Activated naive CD8-positive, alpha-beta T cell treated with anti-CD3 and anti-CD28 coated beads, Interleukin-2, amount 10 ng/mL, durations not matched to agents 7 days and 5 days (primary cell): ENCODE measurements at regions not wholly inside any gene's neighbourhood (a gene's known extent, or its start where the extent isn't known, plus 50 kb on each side); places are given as distances from the start of the nearest gene placed in this dataset.

ENCODE experiments used
- ATAC-seq: fragments of 150-1000 bp; cut with Tn5 transposase; one replicate; pipeline ENCODE4 v1.10.0; 2021; ENCODE audit warnings: low read depth, moderate library complexity
- POLR2A ChIA-PET: fragments of 350-600 bp; sonication (Branson Sonifier 250); formaldehyde crosslinking; loops from one replicate; lab custom pipeline; 2021; ENCODE audit warnings: antibody characterized with exemption; lab: Charles Lee
- DNase-seq: peaks from one replicate; pipeline ENCODE4 v3.0.0; 2021
- H3K27ac Mint-ChIP-seq: one replicate; pipeline ENCODE4 v1.8.0; 2022; ENCODE audit warnings: mild to moderate bottlenecking, mixed read lengths
- H3K27me3 Mint-ChIP-seq: one replicate; pipeline ENCODE4 v1.8.0; 2022; ENCODE audit warnings: mild to moderate bottlenecking, moderate library complexity, mixed read lengths
- H3K36me3 Mint-ChIP-seq: one replicate; pipeline ENCODE4 v1.8.0; 2021; ENCODE audit warnings: mild to moderate bottlenecking, mixed read lengths
- H3K4me1 Mint-ChIP-seq: one replicate; pipeline ENCODE4 v1.8.0; 2021; ENCODE audit warnings: mixed read lengths
- H3K4me3 Mint-ChIP-seq: one replicate; pipeline ENCODE4 v1.8.0; 2022; ENCODE audit warnings: mild to moderate bottlenecking, moderate library complexity, mixed read lengths
- H3K9me3 Mint-ChIP-seq: one replicate; pipeline ENCODE4 v1.8.0; 2021; ENCODE audit warnings: mixed read lengths

GRCh38 chr4:81647388-81647787, 175.7 kb upstream of the RASGEF1B start:
- ATAC-seq (no peak), DNase-seq (no peak)
- Mint-ChIP-seq H3K4me3 (no peak overlapping the region), H3K27me3 (no peaks in the 10 kb centered on the region), H3K4me1 (peaks cover 40% of the 10 kb centered on the region), H3K9me3 (peaks cover 9% of the 10 kb centered on the region), H3K36me3 (peaks cover 8% of the 10 kb centered on the region), H3K27ac (no peak overlapping the region)
- POLR2A ChIA-PET: no interaction called here

DNA sequence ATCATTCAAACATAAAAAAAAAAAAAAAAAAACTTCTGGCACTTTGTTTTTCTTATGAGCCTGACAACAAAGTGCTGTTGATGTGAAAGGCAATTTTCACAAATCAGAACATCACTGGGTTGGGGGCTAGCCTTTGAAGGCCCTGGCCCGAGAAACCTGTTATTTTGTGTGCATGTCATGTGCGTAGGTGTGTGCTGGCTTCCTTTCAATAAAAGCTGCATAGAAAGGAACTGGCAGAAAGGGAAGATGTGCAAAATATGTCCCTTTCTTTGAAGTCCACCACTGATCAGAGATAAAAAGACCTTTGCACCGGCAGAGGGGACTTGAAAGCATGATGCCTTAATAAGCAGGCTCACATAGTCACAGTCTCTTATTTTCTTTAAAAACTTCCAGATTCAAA, 170.8 kb upstream of the RASGEF1B start:
- H3K27ac Mint-ChIP-seq: no peak overlapping the region
- H3K4me1 Mint-ChIP-seq: peaks cover 9% of the 10 kb centered on the region
- H3K9me3 Mint-ChIP-seq: peaks cover 9% of the 10 kb centered on the region
- DNase-seq: no peak
- H3K36me3 Mint-ChIP-seq: peaks cover 10% of the 10 kb centered on the region
- no peak overlapping the region for H3K4me3 Mint-ChIP-seq
- POLR2A ChIA-PET: no interaction called here
- no peak for ATAC-seq
- no peaks in the 10 kb centered on the region for H3K27me3 Mint-ChIP-seq

- Mint-ChIP-seq H3K4me1 (peaks cover 7% of the 10 kb centered on the region), H3K9me3 (peaks cover 2% of the 10 kb centered on the region), H3K36me3 (peaks cover 2% of the 10 kb centered on the region), H3K27me3 (no peaks in the 10 kb centered on the region), H3K27ac (no peak overlapping the region), H3K4me3 (no peak overlapping the region)
- ATAC-seq (peak; percentile 16), DNase-seq (no peak)
- POLR2A ChIA-PET: no interaction called here
These were observed 167.5 kb upstream of the RASGEF1B start for GRCh38 chr4:81639248-81639647.

DNA sequence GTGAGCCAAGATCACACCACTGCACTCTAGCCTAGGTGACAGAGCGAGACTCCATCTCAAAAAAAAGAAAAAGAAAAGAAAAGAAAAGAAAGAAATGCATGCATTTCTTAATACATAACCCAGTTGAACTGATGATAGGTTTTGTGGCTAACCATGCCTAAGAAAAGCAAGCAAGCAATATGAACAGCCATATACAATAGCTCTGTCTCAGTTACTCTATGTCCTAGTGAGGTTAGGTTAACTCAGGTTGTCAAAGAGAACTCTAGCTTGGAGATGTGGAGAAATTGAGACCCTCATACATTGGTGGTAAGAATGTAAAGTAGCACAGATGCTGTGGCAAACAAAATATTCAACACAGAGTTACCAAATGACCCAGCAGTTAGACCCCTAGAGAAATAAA, 167.0 kb upstream of the RASGEF1B start:
- no peak overlapping the region for H3K27ac Mint-ChIP-seq
- POLR2A ChIA-PET: no interaction called here
- H3K27me3 Mint-ChIP-seq: no peaks in the 10 kb centered on the region
- H3K4me1 Mint-ChIP-seq: peaks cover 7% of the 10 kb centered on the region
- H3K36me3 Mint-ChIP-seq: peaks cover 2% of the 10 kb centered on the region
- no peak overlapping the region for H3K4me3 Mint-ChIP-seq
- ATAC-seq: peak; percentile 68
- DNase-seq: no peak
- H3K9me3 Mint-ChIP-seq: peaks cover 6% of the 10 kb centered on the region

DNA sequence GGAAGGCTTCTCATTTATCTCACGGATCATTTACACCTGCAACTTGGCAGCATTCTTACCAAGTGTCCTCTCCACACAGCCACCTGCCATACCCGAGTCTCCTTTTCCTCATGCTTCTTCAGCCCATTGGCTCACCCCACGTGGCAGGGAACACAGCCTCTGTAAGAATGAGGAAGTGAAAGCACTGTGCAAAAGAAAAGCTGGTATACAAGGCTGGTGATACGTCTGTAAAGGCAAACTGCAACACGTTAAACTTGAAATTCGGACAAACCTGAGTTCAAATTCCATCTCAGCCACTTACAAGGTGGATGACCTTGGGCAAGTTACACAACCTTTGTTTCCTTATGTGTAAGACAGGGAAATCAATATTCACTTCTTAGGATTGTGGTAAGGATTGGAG, 164.0 kb upstream of the RASGEF1B start:
- Mint-ChIP-seq H3K27ac (no peak overlapping the region), H3K27me3 (no peaks in the 10 kb centered on the region), H3K36me3 (no peaks in the 10 kb centered on the region), H3K4me3 (no peak overlapping the region), H3K9me3 (peaks cover 5% of the 10 kb centered on the region), H3K4me1 (peaks cover 7% of the 10 kb centered on the region)
- POLR2A ChIA-PET: no interaction called here
- ATAC-seq: no peak
- no peak for DNase-seq

DNA sequence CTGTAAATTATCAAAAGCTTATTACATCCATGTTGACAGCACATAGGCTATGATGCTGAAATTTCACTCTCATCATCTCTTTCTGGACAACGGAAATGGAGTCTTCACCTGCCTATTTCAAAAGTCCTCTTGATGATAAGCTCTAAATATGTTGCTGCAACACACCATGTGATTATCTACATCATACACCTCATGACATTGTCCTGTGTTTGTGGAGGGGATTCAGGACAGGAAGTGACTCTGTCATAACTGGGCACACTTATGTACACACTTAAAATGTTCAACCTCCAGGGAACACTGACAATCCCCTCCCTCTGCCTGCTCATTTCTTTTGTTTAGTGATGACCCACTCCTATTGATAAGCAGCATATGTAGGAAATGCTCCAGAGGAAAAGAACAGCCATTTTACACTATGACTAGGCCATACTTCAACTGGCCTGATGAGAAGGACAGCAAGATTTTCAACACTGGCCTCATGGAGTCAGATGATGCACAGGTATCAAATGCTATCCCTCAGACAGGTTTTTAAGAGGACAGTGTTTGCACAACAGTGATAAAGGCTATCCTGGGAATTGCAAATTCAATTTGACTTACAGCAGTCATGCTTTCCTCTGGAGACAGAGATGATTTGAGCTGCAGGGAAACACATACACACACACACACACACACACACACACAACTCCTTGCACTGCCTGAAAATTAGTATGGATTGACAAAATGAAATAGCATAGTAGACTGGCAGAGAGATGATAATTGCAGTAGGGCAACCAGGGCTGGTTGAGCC, 163.3 kb upstream of the RASGEF1B start:
- Mint-ChIP-seq H3K9me3 (peaks cover 6% of the 10 kb centered on the region), H3K4me1 (peaks cover 7% of the 10 kb centered on the region), H3K27ac (no peak overlapping the region), H3K36me3 (no peaks in the 10 kb centered on the region), H3K27me3 (no peaks in the 10 kb centered on the region), H3K4me3 (no peak overlapping the region)
- ATAC-seq: no peak
- no peak for DNase-seq
- POLR2A ChIA-PET: no interaction called here

DNA sequence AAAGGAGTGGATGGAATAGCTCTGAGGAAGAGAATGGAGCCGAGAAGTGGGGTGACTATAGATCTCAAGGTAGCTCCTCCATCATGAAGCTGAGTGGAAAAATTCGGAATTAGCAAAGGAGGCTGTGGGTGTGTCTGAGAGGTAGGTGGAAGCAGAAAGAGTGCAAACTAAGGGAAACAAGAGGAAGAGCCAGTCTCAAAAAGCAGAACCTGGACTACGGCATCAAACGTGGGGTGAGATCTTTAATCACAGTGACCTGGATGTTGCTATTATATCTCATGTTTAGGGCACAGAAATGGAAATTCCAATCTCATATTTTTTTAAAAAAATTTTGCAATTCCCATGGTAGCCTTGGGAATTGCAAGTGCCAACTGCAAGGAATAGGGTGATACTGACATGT, 162.5 kb upstream of the RASGEF1B start:
- H3K4me3 Mint-ChIP-seq: no peak overlapping the region
- DNase-seq (no peak), ATAC-seq (no peak)
- peaks cover 7% of the 10 kb centered on the region for H3K4me1 Mint-ChIP-seq
- POLR2A ChIA-PET: no interaction called here
- no peaks in the 10 kb centered on the region for H3K36me3 Mint-ChIP-seq
- no peaks in the 10 kb centered on the region for H3K27me3 Mint-ChIP-seq
- H3K27ac Mint-ChIP-seq: no peak overlapping the region
- peaks cover 6% of the 10 kb centered on the region for H3K9me3 Mint-ChIP-seq

DNA sequence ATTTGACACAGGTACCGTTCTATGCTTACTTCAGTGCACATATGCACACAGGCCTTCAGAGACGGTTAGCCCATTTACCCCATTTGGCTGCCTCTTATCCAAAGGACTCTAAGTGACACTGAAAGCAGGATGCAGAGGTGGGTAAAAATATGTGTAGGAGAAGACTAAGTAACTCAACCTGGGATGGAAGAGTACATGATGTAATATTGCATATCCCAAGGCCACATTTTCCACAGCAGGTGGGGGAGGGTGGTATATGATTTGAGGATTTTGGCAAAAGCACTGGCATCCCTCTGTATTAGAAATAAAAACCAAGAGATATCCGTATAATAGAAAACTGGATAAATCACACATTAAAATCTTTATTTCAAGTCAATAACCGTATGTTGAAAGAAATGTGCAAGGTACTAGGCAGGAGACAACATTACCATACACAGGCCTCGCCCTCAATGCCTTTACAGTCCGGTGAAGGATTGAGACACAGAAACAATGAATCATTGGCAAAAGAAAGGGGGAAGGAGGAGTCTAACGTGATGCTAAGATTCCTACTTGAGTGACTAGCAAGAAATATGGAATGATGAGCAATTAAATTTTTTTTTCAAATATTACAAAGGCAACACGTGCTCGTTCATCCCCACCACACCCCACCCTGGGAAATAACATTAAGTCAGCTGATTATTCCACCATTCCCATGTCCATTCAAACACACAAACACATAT, 161.0 kb upstream of the RASGEF1B start:
- ATAC-seq: no peak
- H3K4me3 Mint-ChIP-seq: no peak overlapping the region
- H3K36me3 Mint-ChIP-seq: no peaks in the 10 kb centered on the region
- no peak for DNase-seq
- H3K27me3 Mint-ChIP-seq: no peaks in the 10 kb centered on the region
- POLR2A ChIA-PET: no interaction called here
- H3K27ac Mint-ChIP-seq: no peak overlapping the region
- H3K9me3 Mint-ChIP-seq: peaks cover 6% of the 10 kb centered on the region
- peaks cover 6% of the 10 kb centered on the region for H3K4me1 Mint-ChIP-seq

- H3K4me1 Mint-ChIP-seq: peaks cover 6% of the 10 kb centered on the region
- no peaks in the 10 kb centered on the region for H3K27me3 Mint-ChIP-seq
- H3K36me3 Mint-ChIP-seq: no peaks in the 10 kb centered on the region
- DNase-seq (no peak), ATAC-seq (no peak)
- no peak overlapping the region for H3K4me3 Mint-ChIP-seq
- POLR2A ChIA-PET: no interaction called here
- no peak overlapping the region for H3K27ac Mint-ChIP-seq
- H3K9me3 Mint-ChIP-seq: peaks cover 6% of the 10 kb centered on the region
These were observed 160.3 kb upstream of the RASGEF1B start for GRCh38 chr4:81631958-81632441.

DNA sequence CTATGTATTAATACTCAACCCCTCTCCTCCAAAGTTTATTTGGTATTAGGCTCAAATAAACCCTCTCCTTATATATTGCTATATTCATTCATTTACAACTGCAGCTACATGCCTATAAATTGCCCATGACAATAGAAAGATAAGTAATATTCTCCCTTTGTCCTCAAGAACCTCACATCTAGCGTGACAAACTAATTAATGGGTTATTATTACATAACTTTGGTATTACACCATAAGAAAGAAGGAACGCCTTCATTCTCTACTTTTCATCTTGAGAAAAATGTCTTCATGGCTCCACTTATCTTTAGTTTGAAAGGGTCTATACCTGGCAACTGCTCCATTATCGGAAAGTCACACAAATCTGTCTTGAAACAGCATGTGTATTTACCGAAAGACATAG, 157.7 kb upstream of the RASGEF1B start:
- Mint-ChIP-seq H3K9me3 (peaks cover 6% of the 10 kb centered on the region), H3K27me3 (no peaks in the 10 kb centered on the region), H3K4me3 (no peak overlapping the region), H3K36me3 (no peaks in the 10 kb centered on the region), H3K27ac (no peak overlapping the region), H3K4me1 (peaks cover 2% of the 10 kb centered on the region)
- no peak for DNase-seq
- POLR2A ChIA-PET: no interaction called here
- ATAC-seq: no peak

DNA sequence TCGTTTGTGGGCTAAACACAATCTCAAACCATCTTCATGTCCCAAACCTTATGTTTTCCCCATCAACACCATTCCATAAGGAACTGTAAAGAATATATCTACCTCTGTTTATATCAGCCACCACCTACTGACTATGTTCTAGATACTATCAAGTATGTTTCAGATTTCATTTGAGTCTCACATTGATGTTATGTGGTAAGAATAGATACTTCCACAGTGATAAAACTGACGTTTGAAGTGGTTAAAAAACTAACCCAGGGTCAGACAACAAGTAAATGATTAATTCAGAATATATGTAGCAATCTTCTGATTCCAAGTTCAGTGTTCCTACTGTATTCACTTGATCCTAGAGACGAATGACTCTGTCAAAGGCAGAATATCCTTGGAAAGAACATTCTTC, 156.8 kb upstream of the RASGEF1B start:
- H3K4me3 Mint-ChIP-seq: no peak overlapping the region
- no peaks in the 10 kb centered on the region for H3K36me3 Mint-ChIP-seq
- no peaks in the 10 kb centered on the region for H3K27me3 Mint-ChIP-seq
- H3K27ac Mint-ChIP-seq: no peak overlapping the region
- peaks cover 3% of the 10 kb centered on the region for H3K9me3 Mint-ChIP-seq
- POLR2A ChIA-PET: no interaction called here
- no peak for DNase-seq
- ATAC-seq: no peak
- peaks cover 2% of the 10 kb centered on the region for H3K4me1 Mint-ChIP-seq

DNA sequence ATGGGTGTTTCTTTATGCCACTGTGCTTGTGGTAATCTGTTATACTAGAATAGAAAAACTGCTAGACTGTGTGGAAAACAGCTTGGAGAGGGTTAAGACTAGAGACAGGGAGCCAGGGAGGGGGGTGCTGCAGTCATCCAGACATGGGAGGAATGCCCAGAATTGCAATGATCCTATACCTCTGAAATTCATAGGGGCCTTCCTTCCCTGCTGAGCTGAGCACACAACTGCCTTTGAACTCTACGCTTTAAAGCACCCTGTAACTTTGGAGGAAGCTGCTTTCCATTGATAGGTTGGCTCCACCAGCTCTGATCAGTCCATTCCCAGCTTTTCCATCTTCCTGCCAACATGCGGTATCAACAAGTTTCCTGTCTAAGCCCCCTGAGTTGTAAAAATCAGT, 155.9 kb upstream of the RASGEF1B start:
- H3K4me3 Mint-ChIP-seq: no peak overlapping the region
- peaks cover 2% of the 10 kb centered on the region for H3K4me1 Mint-ChIP-seq
- no peaks in the 10 kb centered on the region for H3K27me3 Mint-ChIP-seq
- H3K9me3 Mint-ChIP-seq: peaks cover 3% of the 10 kb centered on the region
- H3K36me3 Mint-ChIP-seq: no peaks in the 10 kb centered on the region
- POLR2A ChIA-PET: no interaction called here
- no peak for ATAC-seq
- H3K27ac Mint-ChIP-seq: no peak overlapping the region
- DNase-seq: no peak

DNA sequence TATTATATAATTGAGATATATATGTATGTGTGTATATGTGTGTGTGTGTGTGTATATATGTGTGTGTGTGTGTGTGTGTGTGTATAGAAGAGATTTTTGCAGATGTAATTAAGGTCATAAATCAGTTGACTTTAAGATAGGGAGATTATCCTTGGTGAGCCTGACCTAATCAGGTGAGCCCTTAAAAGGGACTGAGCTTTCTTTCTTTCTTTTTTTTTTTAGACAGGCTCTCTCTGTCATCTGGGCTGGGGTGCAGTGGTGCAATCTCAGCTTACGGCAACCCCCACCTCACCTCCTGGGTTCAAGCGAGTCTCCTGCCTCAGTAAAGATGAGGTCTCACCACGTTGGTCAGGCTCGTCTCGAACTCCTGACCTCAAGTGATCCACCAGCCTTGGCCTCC, 155.1 kb upstream of the RASGEF1B start:
- H3K4me3 Mint-ChIP-seq: no peak overlapping the region
- ATAC-seq (no peak), DNase-seq (no peak)
- POLR2A ChIA-PET: no interaction called here
- H3K36me3 Mint-ChIP-seq: no peaks in the 10 kb centered on the region
- peaks cover 2% of the 10 kb centered on the region for H3K4me1 Mint-ChIP-seq
- H3K9me3 Mint-ChIP-seq: peaks cover 3% of the 10 kb centered on the region
- H3K27me3 Mint-ChIP-seq: no peaks in the 10 kb centered on the region
- H3K27ac Mint-ChIP-seq: no peak overlapping the region
